HG02588 (cell line): ENCODE measurements at regions not wholly inside any gene's neighbourhood (a gene's known extent, or its start where the extent isn't known, plus 50 kb on each side); places are given as distances from the start of the nearest gene placed in this dataset.
"Not testable (repeated sequence)": the region's sequence is repeated elsewhere in the genome, so short reads cannot be mapped to it uniquely, and the experiment has no call there.

Experiments used
- ATAC-seq: cut with Tn5 transposase; IDR thresholded peaks from one replicate; pipeline ENCODE4 v1.9.1; 2021; ENCODE audit warnings: mild to moderate bottlenecking, moderate library complexity; ENCODE audit not compliant: unreplicated experiment

- ATAC-seq, result no peak
Measured at GRCh38 chr18:78240627-78241252, 738.9 kb upstream of the SALL3 start.

- no peak for ATAC-seq
Measured at GRCh38 chr18:78241535-78242253, 737.9 kb upstream of the SALL3 start.

- ATAC-seq, result no peak
Measured at GRCh38 chr18:78242254-78242643, 737.4 kb upstream of the SALL3 start.

GRCh38 chr18:78242806-78243205 is 736.8 kb upstream of the SALL3 start:
- ATAC-seq, result no peak

GRCh38 chr18:78244779-78245178 is 734.8 kb upstream of the SALL3 start:
- ATAC-seq, result no peak

- no peak for ATAC-seq
Measured at GRCh38 chr18:78245451-78245850, 734.2 kb upstream of the SALL3 start.

GRCh38 chr18:78246050-78246449 is 733.6 kb upstream of the SALL3 start:
- ATAC-seq, result no peak

GRCh38 chr18:78246588-78246987 is 733.0 kb upstream of the SALL3 start:
- ATAC-seq, result no peak

- no peak for ATAC-seq
Measured at GRCh38 chr18:78247615-78248289, 731.9 kb upstream of the SALL3 start.

GRCh38 chr18:78255013-78255412 is 724.6 kb upstream of the SALL3 start:
- ATAC-seq, result no peak

GRCh38 chr18:78268226-78268988 is 711.2 kb upstream of the SALL3 start:
- ATAC-seq, result no peak

GRCh38 chr18:78271790-78272189 is 707.8 kb upstream of the SALL3 start:
- no peak for ATAC-seq

GRCh38 chr18:78273876-78274275 is 705.7 kb upstream of the SALL3 start:
- no peak for ATAC-seq

- not testable (repeated sequence) for ATAC-seq
Measured at GRCh38 chr18:78283425-78283824, 696.2 kb upstream of the SALL3 start.

- ATAC-seq, result no peak
Measured at GRCh38 chr18:78292618-78293380, 686.8 kb upstream of the SALL3 start.

- no peak for ATAC-seq
Measured at GRCh38 chr18:78293540-78293939, 686.1 kb upstream of the SALL3 start.

- ATAC-seq, result no peak
Measured at GRCh38 chr18:78293940-78294541, 685.6 kb upstream of the SALL3 start.

- ATAC-seq, result no peak
Measured at GRCh38 chr18:78295262-78295661, 684.4 kb upstream of the SALL3 start.

GRCh38 chr18:78296166-78296565 is 683.5 kb upstream of the SALL3 start:
- ATAC-seq, result no peak

- no peak for ATAC-seq
Measured at GRCh38 chr18:78297048-78297447, 682.6 kb upstream of the SALL3 start.
